ENCODE measurements at regions not wholly inside any gene's neighbourhood (a gene's known extent, or its start where the extent isn't known, plus 50 kb on each side); places are given as distances from the start of the nearest gene placed in this dataset.

- Histone ChIP-seq H3K4me1 (ENCODE audit: insufficient read depth, low read length) (no peaks in the 10 kb centered on the region), H3K4me3 (ENCODE audit: low read length) (no peak overlapping the region), H3K9me3 (ENCODE audit: low read length) (no peaks in the 10 kb centered on the region), H3K27ac (ENCODE audit: low read depth, low read length) (no peak overlapping the region), H3K27me3 (ENCODE audit: insufficient read depth, low read length, poor library complexity, severe bottlenecking) (no peaks in the 10 kb centered on the region), H3K36me3 (ENCODE audit: insufficient read depth, low read length) (no peaks in the 10 kb centered on the region)
- ChIA-PET POLR2A (no interaction called here), CTCF (interaction anchor here (1.2 kb wide), 1 partner anchor 19 kb away, joined by 3 read pairs; no protein-coding TSS in a partner anchor)
- Mint-ChIP-seq H3K27ac (no peak overlapping the region), H3K36me3 (no peaks in the 10 kb centered on the region), H3K4me1 (no peaks in the 10 kb centered on the region), H3K27me3 (peaks cover 3 to 29% of the 10 kb centered on the region in 2 donors), H3K9me3 (peaks cover 0 to 8% (median 4%) of the 10 kb centered on the region in 5 donors), H3K4me3 (no peak overlapping the region)
- no peak for DNase-seq
Observed at GRCh38 chr1:10848109-10848684, 51.8 kb upstream of the CASZ1 start.

- Mint-ChIP-seq H3K27me3 (peaks cover 3 to 19% of the 10 kb centered on the region in 2 donors), H3K36me3 (no peaks in the 10 kb centered on the region), H3K4me3 (no peak overlapping the region), H3K27ac (no peak overlapping the region), H3K4me1 (no peaks in the 10 kb centered on the region), H3K9me3 (no peaks in the 10 kb centered on the region)
- Histone ChIP-seq H3K27ac (ENCODE audit: low read depth, low read length) (no peak overlapping the region), H3K9me3 (ENCODE audit: low read length) (no peaks in the 10 kb centered on the region), H3K36me3 (ENCODE audit: insufficient read depth, low read length) (no peaks in the 10 kb centered on the region), H3K4me3 (ENCODE audit: low read length) (no peak overlapping the region), H3K4me1 (ENCODE audit: insufficient read depth, low read length) (no peaks in the 10 kb centered on the region), H3K27me3 (ENCODE audit: insufficient read depth, low read length, poor library complexity, severe bottlenecking) (no peaks in the 10 kb centered on the region)
- DNase-seq, result no peak
- ChIA-PET POLR2A (no interaction called here), CTCF (no interaction called here)
Observed at GRCh38 chr1:10850026-10850425, 53.6 kb upstream of the CASZ1 start.

- DNase-seq, result no peak
- H3K4me1 Mint-ChIP-seq, result no peaks in the 10 kb centered on the region
- no peaks in the 10 kb centered on the region for H3K36me3 ChIP-seq (ENCODE audit: insufficient read depth, low read length)
- H3K9me3 Mint-ChIP-seq, result no peaks in the 10 kb centered on the region
- H3K4me1 ChIP-seq (ENCODE audit: insufficient read depth, low read length), result no peaks in the 10 kb centered on the region
- H3K4me3 ChIP-seq (ENCODE audit: low read length), result no peak overlapping the region
- no peak overlapping the region for H3K4me3 Mint-ChIP-seq
- H3K9me3 ChIP-seq (ENCODE audit: low read length), result no peaks in the 10 kb centered on the region
- POLR2A ChIA-PET, result no interaction called here
- H3K27me3 Mint-ChIP-seq, result peaks cover 1 to 16% of the 10 kb centered on the region in 2 donors
- no peak overlapping the region for H3K27ac ChIP-seq (ENCODE audit: low read depth, low read length)
- CTCF ChIA-PET, result no interaction called here
- no peaks in the 10 kb centered on the region for H3K27me3 ChIP-seq (ENCODE audit: insufficient read depth, low read length, poor library complexity, severe bottlenecking)
- no peak overlapping the region for H3K27ac Mint-ChIP-seq
- no peaks in the 10 kb centered on the region for H3K36me3 Mint-ChIP-seq
Observed at GRCh38 chr1:10851024-10852013, 54.9 kb upstream of the CASZ1 start.

- Mint-ChIP-seq H3K4me3 (no peak overlapping the region), H3K4me1 (no peaks in the 10 kb centered on the region), H3K36me3 (no peaks in the 10 kb centered on the region), H3K27me3 (peaks cover 1 to 13% of the 10 kb centered on the region in 2 donors), H3K9me3 (no peaks in the 10 kb centered on the region), H3K27ac (no peak overlapping the region)
- POLR2A ChIA-PET, result no interaction called here
- H3K27ac ChIP-seq (ENCODE audit: low read depth, low read length), result no peak overlapping the region
- no peaks in the 10 kb centered on the region for H3K9me3 ChIP-seq (ENCODE audit: low read length)
- H3K27me3 ChIP-seq (ENCODE audit: insufficient read depth, low read length, poor library complexity, severe bottlenecking), result no peaks in the 10 kb centered on the region
- CTCF ChIA-PET, result no interaction called here
- H3K36me3 ChIP-seq (ENCODE audit: insufficient read depth, low read length), result no peaks in the 10 kb centered on the region
- H3K4me1 ChIP-seq (ENCODE audit: insufficient read depth, low read length), result no peaks in the 10 kb centered on the region
- H3K4me3 ChIP-seq (ENCODE audit: low read length), result no peak overlapping the region
- no peak for DNase-seq
Observed at GRCh38 chr1:10852018-10852417, 55.6 kb upstream of the CASZ1 start.

- no peak overlapping the region for H3K27ac ChIP-seq (ENCODE audit: low read depth, low read length)
- POLR2A ChIA-PET, result no interaction called here
- no peak overlapping the region for H3K4me3 Mint-ChIP-seq
- no peak overlapping the region for H3K27ac Mint-ChIP-seq
- peaks cover 1 to 13% of the 10 kb centered on the region in 2 donors for H3K27me3 Mint-ChIP-seq
- DNase-seq, result no peak
- H3K36me3 ChIP-seq (ENCODE audit: insufficient read depth, low read length), result no peaks in the 10 kb centered on the region
- no peaks in the 10 kb centered on the region for H3K9me3 ChIP-seq (ENCODE audit: low read length)
- no peaks in the 10 kb centered on the region for H3K4me1 Mint-ChIP-seq
- CTCF ChIA-PET, result no interaction called here
- no peak overlapping the region for H3K4me3 ChIP-seq (ENCODE audit: low read length)
- H3K4me1 ChIP-seq (ENCODE audit: insufficient read depth, low read length), result no peaks in the 10 kb centered on the region
- no peaks in the 10 kb centered on the region for H3K27me3 ChIP-seq (ENCODE audit: insufficient read depth, low read length, poor library complexity, severe bottlenecking)
- H3K9me3 Mint-ChIP-seq, result no peaks in the 10 kb centered on the region
- no peaks in the 10 kb centered on the region for H3K36me3 Mint-ChIP-seq
Observed at GRCh38 chr1:10852486-10852885, 56.0 kb upstream of the CASZ1 start.

GRCh38 chr1:10852998-10853520 lies 56.6 kb upstream of the CASZ1 start:
- no peaks in the 10 kb centered on the region for H3K4me1 Mint-ChIP-seq
- H3K36me3 Mint-ChIP-seq, result no peaks in the 10 kb centered on the region
- ChIA-PET CTCF (no interaction called here), POLR2A (no interaction called here)
- no peak for DNase-seq
- H3K27ac ChIP-seq (ENCODE audit: low read depth, low read length), result no peak overlapping the region
- no peak overlapping the region for H3K4me3 ChIP-seq (ENCODE audit: low read length)
- H3K9me3 Mint-ChIP-seq, result no peaks in the 10 kb centered on the region
- peaks cover 1 to 9% of the 10 kb centered on the region in 2 donors for H3K27me3 Mint-ChIP-seq
- no peak overlapping the region for H3K4me3 Mint-ChIP-seq
- no peaks in the 10 kb centered on the region for H3K4me1 ChIP-seq (ENCODE audit: insufficient read depth, low read length)
- H3K36me3 ChIP-seq (ENCODE audit: insufficient read depth, low read length), result no peaks in the 10 kb centered on the region
- no peaks in the 10 kb centered on the region for H3K27me3 ChIP-seq (ENCODE audit: insufficient read depth, low read length, poor library complexity, severe bottlenecking)
- H3K27ac Mint-ChIP-seq, result no peak overlapping the region
- no peaks in the 10 kb centered on the region for H3K9me3 ChIP-seq (ENCODE audit: low read length)

GRCh38 chr1:10853701-10854100 lies 57.3 kb upstream of the CASZ1 start:
- CTCF ChIA-PET, result no interaction called here
- no peak for DNase-seq
- H3K27me3 Mint-ChIP-seq, result peaks cover 1 to 4% of the 10 kb centered on the region in 2 donors
- no peaks in the 10 kb centered on the region for H3K9me3 Mint-ChIP-seq
- H3K4me1 Mint-ChIP-seq, result no peaks in the 10 kb centered on the region
- POLR2A ChIA-PET, result no interaction called here
- H3K27ac Mint-ChIP-seq, result no peak overlapping the region
- no peak overlapping the region for H3K4me3 ChIP-seq (ENCODE audit: low read length)
- H3K9me3 ChIP-seq (ENCODE audit: low read length), result no peaks in the 10 kb centered on the region
- no peak overlapping the region for H3K27ac ChIP-seq (ENCODE audit: low read depth, low read length)
- no peaks in the 10 kb centered on the region for H3K36me3 Mint-ChIP-seq
- no peaks in the 10 kb centered on the region for H3K4me1 ChIP-seq (ENCODE audit: insufficient read depth, low read length)
- no peak overlapping the region for H3K4me3 Mint-ChIP-seq
- no peaks in the 10 kb centered on the region for H3K36me3 ChIP-seq (ENCODE audit: insufficient read depth, low read length)
- no peaks in the 10 kb centered on the region for H3K27me3 ChIP-seq (ENCODE audit: insufficient read depth, low read length, poor library complexity, severe bottlenecking)

GRCh38 chr1:10854856-10855459 lies 58.5 kb upstream of the CASZ1 start:
- H3K4me3 Mint-ChIP-seq, result no peak overlapping the region
- no peak overlapping the region for H3K27ac Mint-ChIP-seq
- no peaks in the 10 kb centered on the region for H3K36me3 Mint-ChIP-seq
- H3K27me3 Mint-ChIP-seq, result no peaks in the 10 kb centered on the region
- ChIA-PET POLR2A (no interaction called here), CTCF (no interaction called here)
- Histone ChIP-seq H3K36me3 (ENCODE audit: insufficient read depth, low read length) (no peaks in the 10 kb centered on the region), H3K4me1 (ENCODE audit: insufficient read depth, low read length) (no peaks in the 10 kb centered on the region), H3K4me3 (ENCODE audit: low read length) (no peak overlapping the region), H3K9me3 (ENCODE audit: low read length) (no peaks in the 10 kb centered on the region), H3K27ac (ENCODE audit: low read depth, low read length) (no peak overlapping the region), H3K27me3 (ENCODE audit: insufficient read depth, low read length, poor library complexity, severe bottlenecking) (no peaks in the 10 kb centered on the region)
- H3K9me3 Mint-ChIP-seq, result no peaks in the 10 kb centered on the region
- DNase-seq, result no peak
- no peaks in the 10 kb centered on the region for H3K4me1 Mint-ChIP-seq

Data from CD8-positive, alpha-beta memory T cell (primary cell).